Activated T-helper 1 cell treated with anti-CD3 and anti-CD28 coated beads, Interleukin-12 subunit alpha, Interleukin-12 subunit beta, Interleukin-2, Interleukin-4 antibody, amounts not matched to agents 30 ng/mL and 10 ng/mL and 1 ng/mL, durations not matched to agents 14 hours and 24 hours and 36 hours (primary cell): ENCODE measurements at regions not wholly inside any gene's neighbourhood (a gene's known extent, or its start where the extent isn't known, plus 50 kb on each side); places are given as distances from the start of the nearest gene placed in this dataset.

Experiments
- DNase-seq: peaks from one replicate; pipeline ENCODE4 v3.0.0; 2021; ENCODE audit warnings: low spot score
- H3K27ac Mint-ChIP-seq: one replicate; pipeline ENCODE4 v1.8.0; 2021; ENCODE audit warnings: mild to moderate bottlenecking, mixed read lengths
- H3K27me3 Mint-ChIP-seq: one replicate; pipeline ENCODE4 v1.8.0; 2022; ENCODE audit warnings: mild to moderate bottlenecking, moderate library complexity, mixed read lengths; ENCODE audit not compliant: insufficient read depth
- H3K36me3 Mint-ChIP-seq: one replicate; pipeline ENCODE4 v1.8.0; 2021; ENCODE audit warnings: low read depth, mixed read lengths
- H3K4me1 Mint-ChIP-seq: one replicate; pipeline ENCODE4 v1.8.0; 2021; ENCODE audit warnings: low read depth, mixed read lengths
- H3K4me3 Mint-ChIP-seq: one replicate; pipeline ENCODE4 v1.8.0; 2021; ENCODE audit warnings: mild to moderate bottlenecking, moderate library complexity, mixed read lengths
- H3K9me3 Mint-ChIP-seq: one replicate; pipeline ENCODE4 v1.8.0; 2021; ENCODE audit warnings: mixed read lengths
- intact Hi-C: fragments of 100-400 bp; cut with micrococcal nuclease; formaldehyde crosslinking; loops from one replicate; pipeline ENCODE4 v1.15.1; 2024

DNA sequence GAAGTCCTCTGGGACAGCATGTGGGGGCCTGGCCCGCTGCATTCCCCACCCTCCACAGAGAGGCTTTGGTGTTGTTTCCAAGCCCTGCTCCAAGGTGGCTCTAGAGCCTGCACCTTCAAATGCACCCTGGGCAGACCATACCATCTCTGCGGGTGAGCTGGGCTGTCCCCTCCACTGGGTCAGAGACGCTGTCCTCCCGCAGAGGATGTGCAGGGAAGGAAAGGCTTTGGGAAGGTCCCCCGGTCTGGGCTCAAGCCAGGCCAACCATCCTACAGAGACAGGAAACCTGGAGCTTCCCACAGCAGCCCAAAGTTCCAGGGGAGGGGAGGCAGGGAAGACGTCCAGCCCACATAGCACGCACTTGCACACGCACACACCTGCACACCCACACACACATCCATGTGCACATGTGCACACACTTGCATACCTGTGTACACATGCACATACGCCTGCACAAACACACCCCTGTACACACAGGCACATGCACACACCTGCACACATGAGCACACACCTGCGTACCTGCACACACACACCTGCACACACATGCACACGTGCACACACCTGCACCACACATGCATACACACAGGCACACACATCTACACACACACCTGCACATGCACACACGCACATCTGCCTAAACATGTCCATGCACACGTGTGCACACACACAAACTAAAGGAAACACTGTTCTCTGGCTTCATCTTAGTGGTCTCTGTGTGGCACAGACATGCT is 155.4 kb downstream of the ERMARD start:
- H3K4me1 Mint-ChIP-seq, result no peaks in the 10 kb centered on the region
- intact Hi-C loops, result no loop called here
- H3K27ac Mint-ChIP-seq, result no peak overlapping the region
- H3K27me3 Mint-ChIP-seq, result no peaks in the 10 kb centered on the region
- H3K9me3 Mint-ChIP-seq, result no peaks in the 10 kb centered on the region
- no peaks in the 10 kb centered on the region for H3K36me3 Mint-ChIP-seq
- no peak for DNase-seq
- no peak overlapping the region for H3K4me3 Mint-ChIP-seq

DNA sequence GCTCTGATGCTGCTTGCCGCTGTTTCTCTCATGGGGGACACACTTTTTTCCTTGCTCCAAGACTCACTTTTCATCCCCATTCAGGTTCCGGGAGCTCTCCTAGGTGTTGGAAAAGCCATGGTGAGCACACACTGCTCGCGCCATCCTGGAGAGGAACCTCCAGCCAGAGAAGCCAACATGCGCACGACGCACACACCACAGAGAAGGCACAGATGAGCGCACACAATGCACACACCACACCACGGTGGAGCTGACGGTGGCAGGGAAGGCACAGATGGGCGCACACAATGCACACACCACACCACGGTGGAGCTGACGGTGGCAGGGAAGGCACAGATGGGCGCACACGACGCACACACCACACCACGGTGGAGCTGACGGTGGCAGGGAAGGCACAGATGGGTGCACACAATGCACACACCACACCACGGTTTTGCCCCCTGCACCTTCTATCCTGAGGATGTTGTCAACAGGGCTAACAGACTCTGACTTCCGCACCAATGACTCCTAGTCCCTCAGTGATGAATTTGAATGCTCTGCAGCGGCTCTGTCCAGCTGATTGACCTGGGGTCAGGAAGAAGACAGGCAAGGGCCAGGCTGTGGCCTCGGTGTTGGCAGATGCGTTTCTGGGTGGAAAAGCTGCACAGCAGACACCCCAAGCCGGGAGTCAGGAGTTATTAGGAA is 154.7 kb downstream of the ERMARD start:
- no peak overlapping the region for H3K4me3 Mint-ChIP-seq
- H3K9me3 Mint-ChIP-seq, result no peaks in the 10 kb centered on the region
- H3K27ac Mint-ChIP-seq, result no peak overlapping the region
- DNase-seq, result no peak
- H3K4me1 Mint-ChIP-seq, result no peaks in the 10 kb centered on the region
- no peaks in the 10 kb centered on the region for H3K27me3 Mint-ChIP-seq
- intact Hi-C loops, result no loop called here
- no peaks in the 10 kb centered on the region for H3K36me3 Mint-ChIP-seq

DNA sequence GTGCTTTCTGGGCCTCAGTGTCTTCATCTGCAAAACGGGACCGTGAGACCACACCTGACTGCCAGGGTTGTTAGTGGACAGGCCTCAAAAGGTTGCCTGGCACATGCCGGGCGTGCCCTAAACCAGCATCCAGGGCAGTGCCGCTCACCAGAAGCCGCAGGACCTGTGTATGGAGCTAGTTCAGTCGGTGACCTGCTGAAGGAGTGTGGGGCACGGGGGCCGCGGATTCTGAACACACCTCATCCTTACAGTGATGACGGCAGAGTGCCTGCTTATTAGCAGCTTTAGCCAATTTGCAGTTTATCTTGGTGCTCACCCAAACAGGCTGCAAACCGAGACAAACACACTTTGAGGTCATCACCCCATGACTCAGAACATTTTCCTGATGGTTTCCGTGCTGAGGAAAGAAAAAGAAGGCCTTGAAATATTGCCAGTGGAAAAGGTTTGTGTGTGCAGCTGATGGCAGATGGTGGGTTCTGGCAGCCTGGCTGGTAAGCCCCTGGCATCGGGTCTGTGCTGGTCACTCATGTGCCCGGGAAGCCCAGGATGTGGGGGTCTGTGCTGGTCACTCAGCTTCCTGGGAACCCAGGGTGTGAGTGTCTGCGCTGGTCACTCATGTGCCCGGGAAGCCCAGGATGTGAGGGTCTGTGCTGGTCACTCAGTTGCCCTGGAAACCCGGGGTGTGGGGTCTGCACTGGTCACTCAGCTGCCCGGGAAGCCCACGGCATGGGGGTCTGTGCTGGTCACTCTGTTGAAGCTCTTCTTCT is 153.8 kb downstream of the ERMARD start:
- DNase-seq, result no peak
- intact Hi-C loops, result no loop called here
- H3K36me3 Mint-ChIP-seq, result no peaks in the 10 kb centered on the region
- H3K9me3 Mint-ChIP-seq, result no peaks in the 10 kb centered on the region
- no peaks in the 10 kb centered on the region for H3K27me3 Mint-ChIP-seq
- H3K27ac Mint-ChIP-seq, result no peak overlapping the region
- H3K4me1 Mint-ChIP-seq, result no peaks in the 10 kb centered on the region
- no peak overlapping the region for H3K4me3 Mint-ChIP-seq

DNA sequence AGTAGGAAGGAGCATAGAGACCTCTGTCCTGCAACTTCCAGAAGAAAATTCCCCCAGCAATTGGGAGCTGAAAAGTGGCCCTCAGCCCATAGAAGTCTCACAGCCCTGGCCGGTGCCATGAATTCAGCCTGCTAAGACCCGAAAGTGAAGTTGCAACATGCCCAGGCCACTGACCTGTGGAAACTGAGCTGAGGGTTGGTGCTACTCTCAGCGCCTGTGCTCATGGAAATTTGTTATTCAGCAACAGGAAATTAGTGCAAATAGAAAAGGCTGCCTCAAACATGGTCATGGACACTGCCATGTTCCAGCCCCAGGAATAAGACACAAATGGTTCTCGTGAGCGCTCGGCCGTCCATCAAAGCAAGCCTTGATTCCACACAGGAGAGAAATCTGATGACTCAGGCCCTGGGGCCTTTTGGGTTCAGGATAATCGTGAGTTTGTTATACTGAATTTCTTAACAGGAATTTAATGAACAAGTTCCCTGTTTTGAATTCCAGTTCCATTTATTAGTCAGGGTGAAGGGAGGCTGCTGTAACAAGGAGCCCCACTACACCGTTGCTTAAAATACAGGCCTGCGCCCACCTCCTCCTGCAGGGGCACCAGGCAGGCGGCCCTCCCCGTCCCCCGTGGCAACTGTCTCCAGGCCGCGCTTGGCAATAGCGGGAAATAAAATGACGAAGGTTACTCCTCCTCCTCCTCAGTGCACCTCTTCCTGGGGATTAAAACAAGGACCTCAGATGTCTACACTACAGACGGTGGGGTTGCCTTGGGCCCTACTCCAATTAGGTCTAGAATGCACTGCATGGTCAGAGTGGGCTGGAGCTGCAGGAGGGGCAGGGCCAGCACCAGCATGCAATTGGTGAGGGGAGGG is 152.9 kb downstream of the ERMARD start:
- intact Hi-C loops, result no loop called here
- no peaks in the 10 kb centered on the region for H3K9me3 Mint-ChIP-seq
- no peak overlapping the region for H3K4me3 Mint-ChIP-seq
- DNase-seq, result no peak
- H3K36me3 Mint-ChIP-seq, result no peaks in the 10 kb centered on the region
- no peaks in the 10 kb centered on the region for H3K27me3 Mint-ChIP-seq
- H3K27ac Mint-ChIP-seq, result no peak overlapping the region
- H3K4me1 Mint-ChIP-seq, result no peaks in the 10 kb centered on the region

DNA sequence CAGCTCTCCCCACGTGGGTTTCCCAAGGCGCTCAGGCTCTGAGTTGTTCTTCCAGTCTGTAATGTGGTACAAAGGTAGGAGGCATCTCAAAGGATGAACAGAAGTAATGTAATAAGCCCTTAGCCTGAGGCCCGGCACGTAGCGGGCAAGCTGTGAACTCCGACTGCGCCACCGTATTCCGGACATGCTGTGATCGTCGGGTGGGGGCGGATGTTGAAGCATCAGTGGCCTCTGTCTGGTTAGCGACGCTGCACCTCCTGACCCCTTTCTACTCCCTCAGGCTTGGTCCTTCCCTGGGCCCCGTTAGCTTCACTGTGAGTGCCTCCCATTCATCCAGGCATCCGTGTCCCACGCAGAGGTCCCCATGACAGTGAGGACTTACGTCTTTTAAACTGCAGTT is 151.7 kb downstream of the ERMARD start:
- intact Hi-C loops, result no loop called here
- no peak for DNase-seq

DNA sequence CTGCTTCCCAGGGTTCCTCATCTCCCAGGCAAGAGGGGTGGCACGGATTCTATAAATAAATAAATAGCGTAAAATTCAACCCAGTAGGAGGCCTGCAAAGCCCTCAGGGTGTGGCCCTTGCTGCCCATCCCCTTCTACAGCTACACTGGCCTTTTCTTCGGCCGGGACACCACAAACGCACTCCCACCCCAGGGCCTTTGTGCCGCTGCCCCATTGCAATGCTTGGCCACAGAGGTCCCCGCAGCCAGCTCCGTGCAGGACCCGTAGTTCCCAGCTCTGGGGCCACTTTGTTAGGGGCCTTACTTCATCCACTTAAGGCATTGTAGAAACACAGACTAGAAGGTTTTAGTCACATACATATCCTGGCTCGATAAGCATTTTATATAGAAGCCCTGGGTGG is 151.2 kb downstream of the ERMARD start:
- H3K4me3 Mint-ChIP-seq, result no peak overlapping the region
- no peaks in the 10 kb centered on the region for H3K36me3 Mint-ChIP-seq
- H3K27ac Mint-ChIP-seq, result no peak overlapping the region
- no peak for DNase-seq
- no peaks in the 10 kb centered on the region for H3K9me3 Mint-ChIP-seq
- no peaks in the 10 kb centered on the region for H3K4me1 Mint-ChIP-seq
- no peaks in the 10 kb centered on the region for H3K27me3 Mint-ChIP-seq
- intact Hi-C loops, result no loop called here

More for the DNA sequence above, 151.7 kb downstream of the ERMARD start:
- Mint-ChIP-seq H3K27me3 (no peaks in the 10 kb centered on the region), H3K4me3 (no peak overlapping the region), H3K27ac (no peak overlapping the region), H3K4me1 (no peaks in the 10 kb centered on the region), H3K9me3 (no peaks in the 10 kb centered on the region), H3K36me3 (no peaks in the 10 kb centered on the region)

DNA sequence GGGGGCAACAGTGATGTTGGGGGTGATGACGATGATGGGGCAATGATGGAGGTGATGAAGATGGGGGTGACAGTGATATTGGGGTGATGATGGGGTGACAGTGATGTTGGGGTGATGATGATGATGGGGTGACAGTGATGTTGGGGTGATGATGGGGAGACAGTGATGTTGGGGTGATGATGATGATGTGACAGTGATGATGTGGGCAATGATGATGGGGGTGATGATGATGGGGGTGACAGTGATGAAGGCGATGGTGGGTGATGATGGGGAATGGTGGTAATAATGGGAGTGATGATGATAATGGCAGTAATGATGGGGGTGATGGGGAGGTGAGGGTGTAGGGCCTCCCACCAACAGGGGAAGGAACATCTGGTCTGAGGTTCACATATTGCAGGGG is 150.6 kb downstream of the ERMARD start:
- Mint-ChIP-seq H3K27ac (no peak overlapping the region), H3K4me3 (no peak overlapping the region), H3K4me1 (no peaks in the 10 kb centered on the region), H3K27me3 (no peaks in the 10 kb centered on the region), H3K36me3 (no peaks in the 10 kb centered on the region), H3K9me3 (no peaks in the 10 kb centered on the region)
- no peak for DNase-seq
- intact Hi-C loops, result no loop called here

DNA sequence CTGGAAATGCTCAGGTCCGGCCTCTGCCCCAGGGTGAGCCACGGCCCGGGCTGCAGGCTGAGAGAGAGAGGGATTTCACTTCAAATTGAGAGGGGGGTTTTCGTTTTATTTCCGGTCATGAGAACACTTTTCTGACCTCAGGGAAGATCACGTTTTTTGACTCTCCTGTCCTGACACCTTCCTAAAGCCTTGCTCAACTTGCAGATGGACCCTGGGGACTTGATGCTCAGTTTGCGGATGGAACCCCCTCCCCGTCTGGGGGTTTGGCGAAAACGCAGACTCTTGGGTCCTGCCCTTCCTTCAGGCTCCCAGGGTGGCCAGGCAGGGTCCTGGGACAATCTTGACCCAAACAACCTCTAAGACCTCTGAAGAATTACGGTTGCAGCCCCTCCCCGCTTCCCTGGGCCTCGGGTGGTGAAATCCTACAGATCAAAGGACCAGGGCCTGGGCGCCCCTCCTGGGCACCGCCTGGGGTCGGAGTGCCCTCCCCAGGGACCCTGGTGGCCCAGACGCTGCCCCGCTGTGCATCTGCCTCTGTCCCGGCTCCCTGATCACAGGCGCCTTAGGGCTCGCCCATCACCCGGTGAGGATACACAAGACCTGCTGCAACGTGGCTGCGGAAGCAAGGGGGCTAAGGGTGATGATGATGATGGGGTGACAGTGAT is 148.2 kb downstream of the ERMARD start:
- no peak overlapping the region for H3K4me3 Mint-ChIP-seq
- H3K36me3 Mint-ChIP-seq, result no peaks in the 10 kb centered on the region
- H3K4me1 Mint-ChIP-seq, result no peaks in the 10 kb centered on the region
- DNase-seq, result no peak
- H3K27me3 Mint-ChIP-seq, result no peaks in the 10 kb centered on the region
- H3K9me3 Mint-ChIP-seq, result no peaks in the 10 kb centered on the region
- intact Hi-C loops, result no loop called here
- no peak overlapping the region for H3K27ac Mint-ChIP-seq

DNA sequence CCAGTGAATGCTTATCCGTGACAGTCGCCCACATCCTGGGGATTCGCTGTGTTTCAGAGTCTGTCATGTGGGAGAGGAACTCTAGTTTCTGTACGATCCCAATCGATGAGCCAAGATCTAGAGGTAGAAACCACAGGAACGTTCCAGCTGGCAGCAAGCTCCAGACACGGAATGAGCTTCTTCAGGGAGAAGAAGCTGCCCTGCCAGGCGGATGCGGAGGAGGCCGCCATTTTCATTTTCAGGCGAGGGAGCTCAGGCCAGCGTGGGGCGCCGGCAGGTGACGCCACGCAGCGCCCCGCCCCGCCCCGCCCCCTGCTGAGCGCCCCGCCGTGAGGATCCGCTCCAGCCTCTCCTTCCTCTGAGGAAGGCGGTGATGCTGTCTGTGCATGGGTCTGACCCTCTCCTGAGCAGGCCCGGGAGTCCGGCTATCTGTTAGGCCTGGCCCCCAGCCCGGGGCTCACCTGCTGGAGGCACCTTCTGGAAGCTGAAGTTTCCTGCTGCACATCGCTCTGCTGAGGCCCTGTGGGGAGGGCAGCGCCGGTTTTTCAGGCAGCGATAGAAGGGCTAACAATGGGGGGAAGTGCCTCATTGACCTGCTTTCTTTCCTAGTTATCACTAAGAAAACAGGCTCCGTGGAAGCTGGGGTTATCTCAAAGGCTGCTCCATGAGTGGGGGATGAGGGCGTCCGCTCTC is 147.5 kb downstream of the ERMARD start:
- no peaks in the 10 kb centered on the region for H3K4me1 Mint-ChIP-seq
- no peak overlapping the region for H3K4me3 Mint-ChIP-seq
- no peak for DNase-seq
- no peaks in the 10 kb centered on the region for H3K9me3 Mint-ChIP-seq
- no peaks in the 10 kb centered on the region for H3K36me3 Mint-ChIP-seq
- H3K27ac Mint-ChIP-seq, result no peak overlapping the region
- intact Hi-C loops, result no loop called here
- H3K27me3 Mint-ChIP-seq, result no peaks in the 10 kb centered on the region

DNA sequence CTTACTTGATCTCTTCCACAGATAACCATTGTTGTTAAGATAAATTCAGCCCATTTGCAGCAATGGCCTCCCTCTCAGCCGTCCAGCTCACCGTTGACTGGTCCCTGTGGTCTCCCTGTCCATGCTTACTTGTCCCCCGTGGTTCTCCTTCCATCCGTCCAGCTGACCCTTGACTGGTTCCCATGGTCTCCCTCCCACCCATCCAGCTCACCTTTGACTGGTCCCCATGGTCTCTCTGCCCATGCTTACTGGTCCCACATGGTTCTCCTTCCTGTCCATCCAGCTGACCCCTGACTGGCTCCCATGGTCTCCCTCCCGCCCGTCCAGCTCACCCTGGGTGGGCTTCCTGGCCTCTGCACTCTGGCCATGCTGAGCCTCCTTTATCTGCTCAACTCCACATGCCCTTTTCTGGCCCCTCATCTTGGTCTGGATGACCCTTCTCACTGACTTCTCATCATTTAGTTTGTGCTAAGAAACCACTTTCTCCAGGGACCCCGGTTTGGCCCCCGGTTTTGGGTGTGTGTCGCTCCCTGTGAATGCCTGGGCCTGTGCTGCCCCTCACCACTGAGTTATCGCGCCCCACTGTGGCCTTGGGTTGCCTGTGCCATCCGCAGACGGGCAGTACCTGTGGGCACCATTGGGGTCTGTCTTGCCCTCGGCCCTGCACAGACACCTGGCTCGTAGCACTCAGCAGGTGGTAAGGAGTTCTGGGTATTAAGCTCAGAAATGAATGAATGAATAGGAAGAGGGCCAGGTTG is 146.4 kb downstream of the ERMARD start:
- H3K4me1 Mint-ChIP-seq, result no peaks in the 10 kb centered on the region
- H3K27me3 Mint-ChIP-seq, result no peaks in the 10 kb centered on the region
- H3K27ac Mint-ChIP-seq, result no peak overlapping the region
- H3K36me3 Mint-ChIP-seq, result no peaks in the 10 kb centered on the region
- no peak for DNase-seq
- H3K4me3 Mint-ChIP-seq, result no peak overlapping the region
- peaks cover 3% of the 10 kb centered on the region for H3K9me3 Mint-ChIP-seq
- intact Hi-C loops, result no loop called here

DNA sequence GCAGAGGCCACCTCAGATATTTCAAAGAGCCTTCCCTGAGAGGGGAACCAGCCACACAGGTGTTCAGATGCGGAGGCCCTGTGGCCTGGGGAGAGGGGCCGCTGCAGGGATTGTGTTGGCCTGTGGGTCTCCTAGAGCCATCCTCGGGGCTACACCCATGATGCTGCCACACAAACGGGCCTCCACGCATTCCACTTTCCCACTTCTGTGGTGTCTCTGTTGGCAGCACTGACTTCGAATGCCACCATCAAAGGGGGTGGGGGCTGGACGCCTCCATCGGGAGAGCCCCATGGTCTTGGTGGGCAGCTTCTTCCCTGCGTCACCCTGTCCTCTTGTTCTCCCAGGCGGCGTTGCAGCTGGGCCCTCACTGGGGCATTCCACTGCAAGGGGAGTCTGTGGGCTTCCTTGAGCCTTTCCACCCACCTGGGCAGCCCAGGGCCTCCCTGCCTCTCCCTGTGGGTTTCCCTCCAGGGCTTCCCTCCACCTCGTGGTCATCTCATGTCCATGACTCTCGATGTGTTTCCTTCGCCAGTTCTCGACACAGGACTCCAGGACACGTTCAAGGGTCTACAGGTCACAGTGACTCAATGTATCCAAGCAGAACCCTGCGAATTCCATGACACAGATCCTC is 145.5 kb downstream of the ERMARD start:
- Mint-ChIP-seq H3K36me3 (no peaks in the 10 kb centered on the region), H3K4me3 (no peak overlapping the region), H3K9me3 (peaks cover 3% of the 10 kb centered on the region), H3K27me3 (no peaks in the 10 kb centered on the region), H3K4me1 (no peaks in the 10 kb centered on the region), H3K27ac (no peak overlapping the region)
- intact Hi-C loops, result no loop called here
- DNase-seq, result no peak
